GM12878 (cell line): ENCODE measurements at regions not wholly inside any gene's neighbourhood (a gene's known extent, or its start where the extent isn't known, plus 50 kb on each side); places are given as distances from the start of the nearest gene placed in this dataset.

Experiments
- ATAC-seq: fragments of 200-7000 bp; cut with Tn5 transposase; 3 replicates; pipeline ENCODE4 v1.9.1; 2020; ENCODE audit warnings: mild to moderate bottlenecking, moderate library complexity
- BruUV-seq: library from RNA; stranded (reverse); fragments of 400-500 nt; replicated peaks from 2 replicates; lab custom pipeline; 2021; lab: Mats Ljungman, UMichigan
- CTCF ChIA-PET: fragments of 300-600 bp; sonication (Branson Sonifier 250); formaldehyde crosslinking; extraction: SDS; loops from one replicate; lab custom pipeline; 2021; ENCODE audit warnings: inconsistent platforms; lab: Yijun Ruan, JAX
- POLR2A ChIA-PET: fragments of 350-600 bp; formaldehyde crosslinking; extraction: SDS; loops from one replicate; lab custom pipeline; 2021; ENCODE audit warnings: inconsistent platforms; lab: Charles Lee
- RAD21 ChIA-PET: fragments of 300-600 bp; sonication (Branson Sonifier 250); formaldehyde crosslinking; loops from one replicate; lab custom pipeline; 2023; ENCODE audit warnings: antibody characterized with exemption; ENCODE audit not compliant: unreplicated experiment; lab: Charles Lee
- SMC1A ChIA-PET: fragments of 300-600 bp; sonication (Branson Sonifier 250); formaldehyde crosslinking; loops from one replicate; lab custom pipeline; 2023; ENCODE audit not compliant: unreplicated experiment, uncharacterized antibody; lab: Charles Lee
- DNase-seq: peaks from one replicate; pipeline ENCODE4 v3.0.0-alpha.2; 2011; ENCODE audit warnings: low read depth, low spot score
- FAIRE-seq: peaks from 3 replicates; lab custom pipeline; 2011; peaks lifted over from hg19 to GRCh38; lab: Jason Lieb, UNC
- H2AFZ ChIP-seq: 2 replicates; pipeline ENCODE4 v1.6.0; 2011; ENCODE audit warnings: low read depth, low read length, control low read depth; ENCODE audit not compliant: control insufficient read depth
- H3K27ac ChIP-seq: 2 replicates; pipeline ENCODE4 v1.5.1; 2011; ENCODE audit warnings: control low read depth; ENCODE audit not compliant: control insufficient read depth, insufficient read depth
- H3K27me3 ChIP-seq, 2 experiments: replicated peaks in 1 of 2; 2 replicates each; pipeline versions ENCODE4 v1.6.0 to v1.6.1; 2011; ENCODE audit warnings: low read length in 1 of 2; ENCODE audit not compliant: control insufficient read depth in 2 of 2, insufficient read depth in 2 of 2
- H3K36me3 ChIP-seq, 2 experiments: 2 replicates each; pipeline ENCODE4 v1.5.1; 2011; ENCODE audit warnings: low read length in 1 of 2; ENCODE audit not compliant: control insufficient read depth in 2 of 2, insufficient read depth in 2 of 2
- H3K4me1 ChIP-seq: 2 replicates; pipeline ENCODE4 v1.6.1; 2011; ENCODE audit warnings: mild to moderate bottlenecking, low read length, moderate library complexity, mixed read lengths; ENCODE audit not compliant: control insufficient read depth, insufficient read depth
- H3K4me2 ChIP-seq: 2 replicates; pipeline ENCODE4 v1.6.0; 2011; ENCODE audit warnings: control low read depth; ENCODE audit not compliant: control insufficient read depth, insufficient read depth
- H3K4me3 ChIP-seq: fragments of 200-600 bp; sonication (generic); 2 replicates; pipeline ENCODE4 v1.5.1; 2016
- H3K79me2 ChIP-seq: 2 replicates; pipeline ENCODE4 v1.6.0; 2011; ENCODE audit warnings: low read length; ENCODE audit not compliant: control insufficient read depth, insufficient read depth
- H3K9ac ChIP-seq: 2 replicates; pipeline ENCODE4 v1.8.0; 2011; ENCODE audit warnings: low read length, control low read depth, mixed read lengths; ENCODE audit not compliant: control insufficient read depth, insufficient read depth
- H3K9me3 ChIP-seq: replicated peaks from 3 replicates; pipeline ENCODE4 v1.5.1; 2011; ENCODE audit warnings: mild to moderate bottlenecking, low read length; ENCODE audit not compliant: control insufficient read depth, insufficient read depth
- H4K20me1 ChIP-seq: 2 replicates; pipeline ENCODE4 v1.6.0; 2011; ENCODE audit not compliant: control insufficient read depth, insufficient read depth
- ATF7 ChIP-seq: fragments of 450-650 bp; IDR thresholded peaks from 2 replicates; pipeline ENCODE4 v1.6.1; 2016; ENCODE audit warnings: low read depth, mild to moderate bottlenecking
- CEBPZ ChIP-seq: fragments of 150-350 bp; IDR thresholded peaks from 2 replicates; pipeline ENCODE4 v1.6.1; 2016; ENCODE audit warnings: low read depth, low read length
- ETV6 ChIP-seq, 2 experiments: fragments of 450-650 bp in 1 of 2; IDR thresholded peaks in 1 of 2; conservative IDR thresholded peaks in 1 of 2; 2 replicates each; pipeline ENCODE4 v1.6.1; 2014; ENCODE audit warnings: antibody characterized with exemption in 1 of 2, borderline replicate concordance in 1 of 2, low read depth in 1 of 2, mild to moderate bottlenecking in 1 of 2, moderate library complexity in 1 of 2
- GATAD2B ChIP-seq: fragments of 450-650 bp; conservative IDR thresholded peaks from 2 replicates; pipeline ENCODE4 v1.6.1; 2017; ENCODE audit warnings: low read depth, mild to moderate bottlenecking, moderate library complexity
- PAX5 ChIP-seq: IDR thresholded peaks from 2 replicates; pipeline ENCODE4 v1.6.1; 2011; ENCODE audit warnings: low read depth, low read length, borderline replicate concordance
- PBX3 ChIP-seq: IDR thresholded peaks from 2 replicates; pipeline ENCODE4 v1.6.1; 2011; ENCODE audit warnings: mild to moderate bottlenecking, low read depth, low read length, moderate library complexity; ENCODE audit not compliant: insufficient replicate concordance
- POLR2AphosphoS5 ChIP-seq: IDR thresholded peaks from 2 replicates; pipeline ENCODE4 v1.6.1; 2011; ENCODE audit warnings: mild to moderate bottlenecking, low read length, inconsistent platforms
- ZNF384 ChIP-seq: IDR thresholded peaks from 2 replicates; pipeline ENCODE4 v1.6.1; 2012; ENCODE audit warnings: low read depth, mild to moderate bottlenecking, low read length, improper control_type of control experiment, borderline replicate concordance
- WGBS: methylation state at CpG from one replicate; pipeline ENCODE4 v1.1.6; 2016; ENCODE audit warnings: low lambda C conversion rate; ENCODE audit not compliant: insufficient replicate concordance, insufficient coverage; ENCODE audit errors: missing lambda C conversion rate; 5-methylcytosine and 5-hydroxymethylcytosine counted together
- in situ Hi-C: fragments of 300-500 bp; cut with MboI; formaldehyde crosslinking; loops from 9 replicates; pipeline ENCODE4 v1.14.3; 2018; ENCODE audit warnings: mixed read lengths
- intact Hi-C: fragments of 100-400 bp; cut with micrococcal nuclease; formaldehyde crosslinking; loops from one replicate; pipeline ENCODE4 v1.14.2; 2022; ENCODE audit not compliant: unreplicated experiment
- TF ChIP-seq, protein P1 (sequence below): fragments of 450-650 bp; IDR thresholded peaks from 2 replicates; pipeline ENCODE4 v1.6.1; 2017; ENCODE audit warnings: borderline replicate concordance

DNA sequence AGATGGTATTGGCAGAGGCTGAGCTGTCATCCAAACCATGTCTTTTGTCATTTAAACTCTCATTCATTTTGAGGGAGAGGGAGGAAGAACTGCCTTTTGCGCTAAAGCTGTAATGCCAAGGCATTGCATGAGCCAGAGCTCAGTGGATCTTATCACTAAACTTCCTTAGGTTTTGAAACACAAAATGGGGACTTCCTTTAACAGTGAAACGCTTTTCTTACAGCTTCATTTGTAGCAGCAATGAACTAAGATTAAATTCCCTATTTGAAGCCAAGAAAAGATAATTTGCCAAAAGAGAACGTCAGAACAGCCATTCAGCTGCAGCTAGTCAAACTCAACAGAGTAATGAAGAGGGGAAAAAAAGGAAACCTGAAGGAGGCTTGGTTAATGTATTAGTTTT lies 143.5 kb upstream of the MMADHC start:
- 31% methylated on average over 3 of the region's 3 CpGs for WGBS
- RAD21 ChIA-PET, result no interaction called here
- no peak overlapping the region for H3K4me2 ChIP-seq
- no peaks in the 10 kb centered on the region for H3K4me1 ChIP-seq
- in situ Hi-C loops (no loop called here), intact Hi-C loops (no loop called here)
- no peaks in the 10 kb centered on the region for H3K9me3 ChIP-seq
- no peaks in the 10 kb centered on the region for H3K27me3 ChIP-seq
- BruUV-seq, result no TSS peak
- no peaks in the 10 kb centered on the region for H3K36me3 ChIP-seq
- no peak overlapping the region for H3K27ac ChIP-seq
- CTCF ChIA-PET, result interaction anchor here (0.9 to 1.4 kb wide), 2 partner anchors 10 to 751 kb away, joined by 3 read pairs; no protein-coding TSS in a partner anchor
- POLR2A ChIA-PET, result no interaction called here
- ATAC-seq (no peak), DNase-seq (no peak), FAIRE-seq (no peak)
- no peak overlapping the region for H3K9ac ChIP-seq
- H2AFZ ChIP-seq, result no peak overlapping the region
- SMC1A ChIA-PET, result interaction anchor here (0.9 to 1.1 kb wide), 2 partner anchors 27 to 241 kb away, joined by 3 read pairs; no protein-coding TSS in a partner anchor
- no peaks in the 10 kb centered on the region for H4K20me1 ChIP-seq
- H3K4me3 ChIP-seq, result no peak overlapping the region
- no peaks in the 10 kb centered on the region for H3K79me2 ChIP-seq
- no peak for TF ChIP-seq ZNF384
- TF ChIP-seq, protein P1, sequence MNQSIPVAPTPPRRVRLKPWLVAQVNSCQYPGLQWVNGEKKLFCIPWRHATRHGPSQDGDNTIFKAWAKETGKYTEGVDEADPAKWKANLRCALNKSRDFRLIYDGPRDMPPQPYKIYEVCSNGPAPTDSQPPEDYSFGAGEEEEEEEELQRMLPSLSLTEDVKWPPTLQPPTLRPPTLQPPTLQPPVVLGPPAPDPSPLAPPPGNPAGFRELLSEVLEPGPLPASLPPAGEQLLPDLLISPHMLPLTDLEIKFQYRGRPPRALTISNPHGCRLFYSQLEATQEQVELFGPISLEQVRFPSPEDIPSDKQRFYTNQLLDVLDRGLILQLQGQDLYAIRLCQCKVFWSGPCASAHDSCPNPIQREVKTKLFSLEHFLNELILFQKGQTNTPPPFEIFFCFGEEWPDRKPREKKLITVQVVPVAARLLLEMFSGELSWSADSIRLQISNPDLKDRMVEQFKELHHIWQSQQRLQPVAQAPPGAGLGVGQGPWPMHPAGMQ, result no peak

DNA sequence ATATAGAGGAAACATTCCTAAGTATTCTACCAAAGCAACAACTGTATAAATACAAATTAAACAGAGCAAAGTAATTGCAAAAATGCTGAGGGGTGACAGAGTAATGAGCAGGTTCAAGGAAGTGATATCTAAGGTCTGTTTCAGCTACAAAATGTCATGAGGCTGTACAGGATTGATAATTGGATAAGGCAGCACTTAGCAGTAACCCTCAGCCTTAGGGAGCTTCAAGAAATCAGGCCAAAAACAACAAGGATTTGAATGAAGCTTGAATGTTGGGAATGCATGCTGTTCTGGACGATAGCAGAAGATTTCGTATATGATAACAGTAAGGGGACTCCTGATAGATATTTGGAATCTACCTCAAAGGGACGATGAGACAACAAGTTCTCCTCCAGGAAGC lies 142.0 kb upstream of the MMADHC start:
- Histone ChIP-seq H3K27ac (no peak overlapping the region), H3K36me3 (no peaks in the 10 kb centered on the region), H3K9me3 (no peaks in the 10 kb centered on the region), H4K20me1 (no peaks in the 10 kb centered on the region), H3K4me1 (no peaks in the 10 kb centered on the region), H3K4me3 (no peak overlapping the region), H3K4me2 (no peak overlapping the region), H3K9ac (no peak overlapping the region), H2AFZ (no peak overlapping the region), H3K27me3 (no peaks in the 10 kb centered on the region), H3K79me2 (no peaks in the 10 kb centered on the region)
- 1% methylated on average over 3 of the region's 3 CpGs for WGBS
- no peak for ATAC-seq
- RAD21 ChIA-PET, result no interaction called here
- TF ChIP-seq ATF7, result no peak
- no peak for TF ChIP-seq PBX3
- no peak for TF ChIP-seq GATAD2B
- TF ChIP-seq ETV6 (conservative IDR thresholded peaks at IDR 0.05 in 1 of 2, IDR thresholded peaks at IDR 0.05 in 1 of 2; ENCODE audit: borderline replicate concordance in 1 of 2, low read depth in 1 of 2), result no peak
- TF ChIP-seq CEBPZ, result no peak
- no peak for TF ChIP-seq PAX5
- no peak for TF ChIP-seq POLR2AphosphoS5
- POLR2A ChIA-PET, result no interaction called here
- FAIRE-seq, result no peak
- SMC1A ChIA-PET, result no interaction called here
- in situ Hi-C loops, result no loop called here
- no peak for DNase-seq
- CTCF ChIA-PET, result no interaction called here
- intact Hi-C loops, result no loop called here
- no TSS peak for BruUV-seq
